ENCODE measurements at regions not wholly inside any gene's neighbourhood (a gene's known extent, or its start where the extent isn't known, plus 50 kb on each side); places are given as distances from the start of the nearest gene placed in this dataset.

GRCh38 chr3:197355713-197356112, 57.3 kb upstream of the DLG1 start (continued):
- TF ChIP-seq CEBPG (CRISPR knock-in tag; IDR thresholded peaks at IDR 0.05) (peak; percentile 82), FOXK1 (CRISPR knock-in tag; IDR thresholded peaks at IDR 0.05; ENCODE audit: borderline replicate concordance, low read depth) (no peak), ISL2 (CRISPR knock-in tag; IDR thresholded peaks at IDR 0.05) (peak; percentile 85), RXRA (CRISPR knock-in tag; IDR thresholded peaks at IDR 0.05) (peak; percentile 91; the same call in 1 of the 2 replicates), PATZ1 (CRISPR knock-in tag; IDR thresholded peaks at IDR 0.05) (peak; percentile 66), ZMYM4 (CRISPR knock-in tag; IDR thresholded peaks at IDR 0.05) (peak; percentile 56; the same call in 1 of the 2 replicates), NR2F6 (IDR thresholded peaks at IDR 0.05) (peak; percentile 92), NR2F6 (CRISPR knock-in tag; IDR thresholded peaks at IDR 0.05) (peak; percentile 75), FOXA3 (CRISPR knock-in tag; IDR thresholded peaks at IDR 0.05) (peak; percentile 74), ZBTB7B (CRISPR knock-in tag; IDR thresholded peaks at IDR 0.05) (peak; percentile 48; the same call in 1 of the 2 replicates), ZNF644 (CRISPR knock-in tag; IDR thresholded peaks at IDR 0.05; ENCODE audit: low read depth) (peak; percentile 79), FOXJ3 (CRISPR knock-in tag; IDR thresholded peaks at IDR 0.05; ENCODE audit: borderline replicate concordance) (peak; percentile 39; the same call in 1 of the 2 replicates), PHF21A (CRISPR knock-in tag; IDR thresholded peaks at IDR 0.05) (peak; percentile 63), FLYWCH1 (CRISPR knock-in tag; IDR thresholded peaks at IDR 0.05) (no peak), TBX2 (CRISPR knock-in tag; IDR thresholded peaks at IDR 0.05; ENCODE audit: borderline replicate concordance) (0 out of 2 replicates have a peak, but pooled peaks have one; percentile 20), REPIN1 (CRISPR knock-in tag; IDR thresholded peaks at IDR 0.05; ENCODE audit: borderline replicate concordance, low read depth) (peak; percentile 49; the same call in 1 of the 2 replicates)
- TF ChIP-seq, protein P1, sequence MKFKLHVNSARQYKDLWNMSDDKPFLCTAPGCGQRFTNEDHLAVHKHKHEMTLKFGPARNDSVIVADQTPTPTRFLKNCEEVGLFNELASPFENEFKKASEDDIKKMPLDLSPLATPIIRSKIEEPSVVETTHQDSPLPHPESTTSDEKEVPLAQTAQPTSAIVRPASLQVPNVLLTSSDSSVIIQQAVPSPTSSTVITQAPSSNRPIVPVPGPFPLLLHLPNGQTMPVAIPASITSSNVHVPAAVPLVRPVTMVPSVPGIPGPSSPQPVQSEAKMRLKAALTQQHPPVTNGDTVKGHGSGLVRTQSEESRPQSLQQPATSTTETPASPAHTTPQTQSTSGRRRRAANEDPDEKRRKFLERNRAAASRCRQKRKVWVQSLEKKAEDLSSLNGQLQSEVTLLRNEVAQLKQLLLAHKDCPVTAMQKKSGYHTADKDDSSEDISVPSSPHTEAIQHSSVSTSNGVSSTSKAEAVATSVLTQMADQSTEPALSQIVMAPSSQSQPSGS (CRISPR knock-in tag; IDR thresholded peaks at IDR 0.05) = 0 out of 2 replicates have a peak, but pooled peaks have one; percentile 50
- TF ChIP-seq, protein P2, sequence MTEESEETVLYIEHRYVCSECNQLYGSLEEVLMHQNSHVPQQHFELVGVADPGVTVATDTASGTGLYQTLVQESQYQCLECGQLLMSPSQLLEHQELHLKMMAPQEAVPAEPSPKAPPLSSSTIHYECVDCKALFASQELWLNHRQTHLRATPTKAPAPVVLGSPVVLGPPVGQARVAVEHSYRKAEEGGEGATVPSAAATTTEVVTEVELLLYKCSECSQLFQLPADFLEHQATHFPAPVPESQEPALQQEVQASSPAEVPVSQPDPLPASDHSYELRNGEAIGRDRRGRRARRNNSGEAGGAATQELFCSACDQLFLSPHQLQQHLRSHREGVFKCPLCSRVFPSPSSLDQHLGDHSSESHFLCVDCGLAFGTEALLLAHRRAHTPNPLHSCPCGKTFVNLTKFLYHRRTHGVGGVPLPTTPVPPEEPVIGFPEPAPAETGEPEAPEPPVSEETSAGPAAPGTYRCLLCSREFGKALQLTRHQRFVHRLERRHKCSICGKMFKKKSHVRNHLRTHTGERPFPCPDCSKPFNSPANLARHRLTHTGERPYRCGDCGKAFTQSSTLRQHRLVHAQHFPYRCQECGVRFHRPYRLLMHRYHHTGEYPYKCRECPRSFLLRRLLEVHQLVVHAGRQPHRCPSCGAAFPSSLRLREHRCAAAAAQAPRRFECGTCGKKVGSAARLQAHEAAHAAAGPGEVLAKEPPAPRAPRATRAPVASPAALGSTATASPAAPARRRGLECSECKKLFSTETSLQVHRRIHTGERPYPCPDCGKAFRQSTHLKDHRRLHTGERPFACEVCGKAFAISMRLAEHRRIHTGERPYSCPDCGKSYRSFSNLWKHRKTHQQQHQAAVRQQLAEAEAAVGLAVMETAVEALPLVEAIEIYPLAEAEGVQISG (CRISPR knock-in tag; IDR thresholded peaks at IDR 0.05) = 0 out of 2 replicates have a peak, but pooled peaks have one; percentile 25
- TF ChIP-seq, protein P3, sequence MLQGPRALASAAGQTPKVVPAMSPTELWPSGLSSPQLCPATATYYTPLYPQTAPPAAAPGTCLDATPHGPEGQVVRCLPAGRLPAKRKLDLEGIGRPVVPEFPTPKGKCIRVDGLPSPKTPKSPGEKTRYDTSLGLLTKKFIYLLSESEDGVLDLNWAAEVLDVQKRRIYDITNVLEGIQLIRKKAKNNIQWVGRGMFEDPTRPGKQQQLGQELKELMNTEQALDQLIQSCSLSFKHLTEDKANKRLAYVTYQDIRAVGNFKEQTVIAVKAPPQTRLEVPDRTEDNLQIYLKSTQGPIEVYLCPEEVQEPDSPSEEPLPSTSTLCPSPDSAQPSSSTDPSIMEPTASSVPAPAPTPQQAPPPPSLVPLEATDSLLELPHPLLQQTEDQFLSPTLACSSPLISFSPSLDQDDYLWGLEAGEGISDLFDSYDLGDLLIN (CRISPR knock-in tag; IDR thresholded peaks at IDR 0.05; ENCODE audit: borderline replicate concordance) = no peak
- TF ChIP-seq, protein P4, sequence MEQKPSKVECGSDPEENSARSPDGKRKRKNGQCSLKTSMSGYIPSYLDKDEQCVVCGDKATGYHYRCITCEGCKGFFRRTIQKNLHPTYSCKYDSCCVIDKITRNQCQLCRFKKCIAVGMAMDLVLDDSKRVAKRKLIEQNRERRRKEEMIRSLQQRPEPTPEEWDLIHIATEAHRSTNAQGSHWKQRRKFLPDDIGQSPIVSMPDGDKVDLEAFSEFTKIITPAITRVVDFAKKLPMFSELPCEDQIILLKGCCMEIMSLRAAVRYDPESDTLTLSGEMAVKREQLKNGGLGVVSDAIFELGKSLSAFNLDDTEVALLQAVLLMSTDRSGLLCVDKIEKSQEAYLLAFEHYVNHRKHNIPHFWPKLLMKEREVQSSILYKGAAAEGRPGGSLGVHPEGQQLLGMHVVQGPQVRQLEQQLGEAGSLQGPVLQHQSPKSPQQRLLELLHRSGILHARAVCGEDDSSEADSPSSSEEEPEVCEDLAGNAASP (CRISPR knock-in tag; IDR thresholded peaks at IDR 0.05; ENCODE audit: borderline replicate concordance) = peak; percentile 96; the same call in 1 of the 2 replicates

All from HepG2 (cell line).